GM08714 (cell line): ENCODE measurements at regions not wholly inside any gene's neighbourhood (a gene's known extent, or its start where the extent isn't known, plus 50 kb on each side); places are given as distances from the start of the nearest gene placed in this dataset.

Source experiments
- H3K4me3 ChIP-seq: fragments of 200-500 bp; sonication (Bioruptor generic); 2 replicates; pipeline ENCODE4 v1.5.1; 2014; ENCODE audit warnings: mild to moderate bottlenecking, low read length, inconsistent platforms
- ZNF274 ChIP-seq: IDR thresholded peaks from 2 replicates; pipeline ENCODE4 v1.6.1; 2012; ENCODE audit warnings: mild to moderate bottlenecking, low read depth, low read length

- TF ChIP-seq ZNF274: no peak
- H3K4me3 ChIP-seq: no peak overlapping the region
These were observed 60.8 kb upstream of the HES1 start for GRCh38 chr3:194075088-194075615.

- H3K4me3 ChIP-seq: no peak overlapping the region
- TF ChIP-seq ZNF274: no peak
These were observed 60.0 kb upstream of the HES1 start for GRCh38 chr3:194075802-194076460.

- H3K4me3 ChIP-seq: no peak overlapping the region
- no peak for TF ChIP-seq ZNF274
These were observed 59.5 kb upstream of the HES1 start for GRCh38 chr3:194076475-194076874.

- no peak overlapping the region for H3K4me3 ChIP-seq
- no peak for TF ChIP-seq ZNF274
These were observed 58.3 kb upstream of the HES1 start for GRCh38 chr3:194077602-194078001.

- H3K4me3 ChIP-seq: no peak overlapping the region
These were observed 57.7 kb upstream of the HES1 start for GRCh38 chr3:194078045-194078821.

GRCh38 chr3:194079702-194080172 is 56.2 kb upstream of the HES1 start:
- no peak overlapping the region for H3K4me3 ChIP-seq
- no peak for TF ChIP-seq ZNF274

More at GRCh38 chr3:194078045-194078821, 57.7 kb upstream of the HES1 start:
- no peak for TF ChIP-seq ZNF274

- H3K4me3 ChIP-seq: no peak overlapping the region
- no peak for TF ChIP-seq ZNF274
These were observed 55.5 kb upstream of the HES1 start for GRCh38 chr3:194080436-194080835.

- no peak for TF ChIP-seq ZNF274
- H3K4me3 ChIP-seq: no peak overlapping the region
These were observed 54.8 kb upstream of the HES1 start for GRCh38 chr3:194080913-194081800.

GRCh38 chr3:194081826-194082225 is 54.1 kb upstream of the HES1 start:
- H3K4me3 ChIP-seq: no peak overlapping the region
- TF ChIP-seq ZNF274: no peak

- TF ChIP-seq ZNF274: no peak
- no peak overlapping the region for H3K4me3 ChIP-seq
These were observed 53.0 kb upstream of the HES1 start for GRCh38 chr3:194082743-194083636.

- TF ChIP-seq ZNF274: no peak
- H3K4me3 ChIP-seq: no peak overlapping the region
These were observed 52.2 kb upstream of the HES1 start for GRCh38 chr3:194083637-194084224.

GRCh38 chr3:194084284-194084683 is 51.7 kb upstream of the HES1 start:
- H3K4me3 ChIP-seq: no peak overlapping the region
- TF ChIP-seq ZNF274: no peak
